ENCODE measurements at regions not wholly inside any gene's neighbourhood (a gene's known extent, or its start where the extent isn't known, plus 50 kb on each side); places are given as distances from the start of the nearest gene placed in this dataset.

GRCh38 chr1:232413674-232414073 is 216.3 kb downstream of the SIPA1L2 start:
- TF ChIP-seq ZFP30 (CRISPR knock-in tag; IDR thresholded peaks at IDR 0.05) (no peak), ZNF8 (CRISPR knock-in tag; IDR thresholded peaks at IDR 0.05) (no peak), ARNTL (CRISPR knock-in tag; IDR thresholded peaks at IDR 0.05; ENCODE audit: borderline replicate concordance, low read depth) (no peak), GLIS3 (CRISPR knock-in tag; IDR thresholded peaks at IDR 0.05) (no peak), PATZ1 (CRISPR knock-in tag; IDR thresholded peaks at IDR 0.05; ENCODE audit: borderline replicate concordance) (no peak), OSR1 (CRISPR knock-in tag; IDR thresholded peaks at IDR 0.05) (no peak), TCF4 (CRISPR knock-in tag; IDR thresholded peaks at IDR 0.05; ENCODE audit: borderline replicate concordance) (no peak), RARB (CRISPR knock-in tag; IDR thresholded peaks at IDR 0.05) (no peak), CREB5 (CRISPR knock-in tag; IDR thresholded peaks at IDR 0.05; ENCODE audit: low read depth) (no peak), ZFP3 (CRISPR knock-in tag; IDR thresholded peaks at IDR 0.05) (no peak), CSRNP3 (CRISPR knock-in tag; IDR thresholded peaks at IDR 0.05) (no peak), ESRRG (CRISPR knock-in tag; IDR thresholded peaks at IDR 0.05) (no peak), ZC3H10 (CRISPR knock-in tag; IDR thresholded peaks at IDR 0.05) (no peak), POU6F1 (CRISPR knock-in tag; IDR thresholded peaks at IDR 0.05; ENCODE audit: borderline replicate concordance, low read depth) (no peak)
